ENCODE measurements at regions not wholly inside any gene's neighbourhood (a gene's known extent, or its start where the extent isn't known, plus 50 kb on each side); places are given as distances from the start of the nearest gene placed in this dataset.
"Not testable (repeated sequence)": the region's sequence is repeated elsewhere in the genome, so short reads cannot be mapped to it uniquely, and the experiment has no call there.

DNA sequence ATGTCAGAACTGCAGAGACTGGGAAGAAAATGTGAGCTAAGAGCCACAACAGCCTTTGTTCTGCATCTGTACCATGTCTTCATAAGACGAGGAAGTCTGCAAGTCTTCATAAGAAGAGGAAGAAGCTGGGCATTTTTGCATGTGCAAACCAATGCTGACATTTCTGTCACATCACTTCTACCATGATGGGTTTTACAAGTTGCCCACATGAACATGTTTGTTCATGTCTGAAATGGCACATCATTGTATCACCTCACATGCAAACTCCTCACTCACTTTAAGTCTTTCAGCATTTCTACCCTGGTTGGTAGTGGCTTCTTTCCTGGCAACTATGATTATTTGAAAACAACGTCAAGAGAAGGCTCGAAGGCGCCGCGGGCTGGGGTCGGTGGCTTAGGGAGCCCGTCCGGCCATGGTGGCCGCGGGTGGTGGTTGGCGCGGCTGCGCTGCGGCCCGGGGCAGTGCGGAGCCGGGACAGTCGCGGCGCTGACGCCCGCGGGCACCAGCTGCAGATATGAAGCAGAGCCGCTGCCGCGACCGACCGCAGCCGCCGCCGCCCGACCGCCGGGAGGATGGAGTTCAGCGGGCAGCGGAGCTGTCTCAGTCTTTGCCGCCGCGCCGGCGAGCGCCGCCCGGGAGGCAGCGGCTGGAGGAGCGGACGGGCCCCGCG, 433.1 kb upstream of the WWC1 start:
- H3K4me1 ChIP-seq (ENCODE audit: insufficient read depth, low read length); intact Hi-C loops (cut with micrococcal nuclease); H3K27me3 Mint-ChIP-seq; POLR2A ChIA-PET (ENCODE audit: partially characterized antibody); H3K4me1 Mint-ChIP-seq; H3K27ac Mint-ChIP-seq; CTCF ChIA-PET (ENCODE audit: partially characterized antibody); H3K36me3 ChIP-seq (ENCODE audit: insufficient read depth, low read length); H3K9me3 ChIP-seq (ENCODE audit: control insufficient read depth in 1 of 2, low read length in 2 of 2); H3K27ac ChIP-seq (ENCODE audit: low read depth, low read length); H3K4me3 Mint-ChIP-seq; H3K36me3 Mint-ChIP-seq; H3K27me3 ChIP-seq (ENCODE audit: insufficient read depth, low read length); H3K4me3 ChIP-seq (ENCODE audit: low read length in 2 of 2); DNase-seq; H3K9me3 Mint-ChIP-seq: not testable (repeated sequence)

DNA sequence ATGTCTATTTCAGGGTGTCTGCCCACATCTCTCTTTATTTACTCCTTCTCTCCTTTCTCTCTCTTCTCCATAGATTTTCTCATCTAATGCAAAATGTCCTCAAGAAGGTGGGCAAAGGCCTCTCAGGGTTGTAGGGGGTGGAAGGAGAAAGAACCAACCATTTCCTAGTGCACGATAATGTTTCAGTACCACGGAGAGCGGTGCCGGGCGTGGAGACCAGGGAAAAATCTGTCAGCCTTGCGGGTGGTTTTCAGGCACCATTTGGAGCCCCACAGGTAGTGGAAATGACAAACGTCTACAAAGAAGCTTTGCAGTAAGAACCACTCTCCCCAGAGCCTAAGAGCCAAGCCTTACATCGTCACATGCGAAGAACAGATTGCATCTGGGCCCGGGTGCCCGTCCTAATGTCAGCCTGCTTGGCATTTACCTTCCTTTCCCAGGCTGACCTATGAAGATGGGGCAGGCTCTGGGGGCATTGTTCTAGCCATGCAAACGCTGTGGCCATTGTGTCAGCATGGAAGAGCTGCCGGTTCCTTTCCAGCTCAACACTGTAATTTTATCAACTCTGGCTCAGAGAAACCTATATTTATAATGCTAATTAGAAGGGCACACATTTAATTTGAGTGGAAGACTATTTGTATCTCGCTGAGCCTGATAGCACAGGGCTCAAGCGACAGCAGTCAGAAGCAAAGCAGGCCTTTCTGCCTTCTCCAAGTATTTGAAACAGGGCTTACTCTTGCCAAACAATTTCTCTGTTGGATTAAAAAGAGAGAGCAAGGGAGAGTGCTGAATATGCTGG, 430.1 kb upstream of the WWC1 start:
- H3K36me3 Mint-ChIP-seq: no peaks in the 10 kb centered on the region
- H3K9me3 ChIP-seq (ENCODE audit: control insufficient read depth in 1 of 2, low read length in 2 of 2): no peaks in the 10 kb centered on the region
- no peaks in the 10 kb centered on the region for H3K27me3 Mint-ChIP-seq
- intact Hi-C loops (cut with micrococcal nuclease): no loop called here
- no peak overlapping the region for H3K4me3 ChIP-seq (ENCODE audit: low read length in 2 of 2)
- H3K27me3 ChIP-seq (ENCODE audit: insufficient read depth, low read length): no peaks in the 10 kb centered on the region
- no peaks in the 10 kb centered on the region for H3K4me1 ChIP-seq (ENCODE audit: insufficient read depth, low read length)
- DNase-seq: no peak
- no peak overlapping the region for H3K27ac Mint-ChIP-seq
- H3K36me3 ChIP-seq (ENCODE audit: insufficient read depth, low read length): no peaks in the 10 kb centered on the region
- no peak overlapping the region for H3K4me3 Mint-ChIP-seq
- peaks cover 0 to 5% (median 2%) of the 10 kb centered on the region in 8 donors for H3K9me3 Mint-ChIP-seq
- ChIA-PET CTCF (ENCODE audit: partially characterized antibody) (no interaction called here), POLR2A (ENCODE audit: partially characterized antibody) (no interaction called here)
- H3K27ac ChIP-seq (ENCODE audit: low read depth, low read length): no peak overlapping the region
- H3K4me1 Mint-ChIP-seq: no peaks in the 10 kb centered on the region

DNA sequence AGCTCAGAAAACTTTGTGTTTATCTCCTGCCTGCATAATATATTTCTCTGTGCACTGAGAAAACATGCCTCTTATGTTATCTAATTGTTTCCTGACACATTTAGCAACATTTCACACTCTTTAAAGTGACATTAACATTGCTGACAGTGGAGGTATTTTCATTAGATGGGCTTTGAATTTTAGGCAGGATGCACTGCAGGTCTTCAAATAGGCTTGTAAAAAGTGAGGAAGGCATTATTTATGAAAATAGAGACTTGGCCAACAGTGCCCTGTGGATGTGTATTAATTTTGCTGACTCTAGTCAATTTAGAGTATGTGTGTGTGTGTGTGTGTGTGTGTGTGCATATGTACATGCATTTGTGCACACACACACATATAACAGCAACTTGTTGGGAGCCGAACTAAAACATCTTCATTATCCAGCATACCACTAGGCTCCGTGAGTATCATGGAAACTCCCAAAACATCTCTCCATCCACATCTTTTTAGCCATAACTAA, 429.5 kb upstream of the WWC1 start:
- ChIA-PET POLR2A (ENCODE audit: partially characterized antibody) (no interaction called here), CTCF (ENCODE audit: partially characterized antibody) (no interaction called here)
- no peaks in the 10 kb centered on the region for H3K4me1 Mint-ChIP-seq
- Histone ChIP-seq H3K27me3 (ENCODE audit: insufficient read depth, low read length) (no peaks in the 10 kb centered on the region), H3K4me3 (ENCODE audit: low read length in 2 of 2) (no peak overlapping the region), H3K9me3 (ENCODE audit: control insufficient read depth in 1 of 2, low read length in 2 of 2) (no peaks in the 10 kb centered on the region), H3K36me3 (ENCODE audit: insufficient read depth, low read length) (no peaks in the 10 kb centered on the region), H3K27ac (ENCODE audit: low read depth, low read length) (no peak overlapping the region), H3K4me1 (ENCODE audit: insufficient read depth, low read length) (no peaks in the 10 kb centered on the region)
- H3K27me3 Mint-ChIP-seq: no peaks in the 10 kb centered on the region
- no peak overlapping the region for H3K4me3 Mint-ChIP-seq
- H3K9me3 Mint-ChIP-seq: peaks cover 0 to 7% (median 3%) of the 10 kb centered on the region in 8 donors
- H3K36me3 Mint-ChIP-seq: no peaks in the 10 kb centered on the region
- intact Hi-C loops (cut with micrococcal nuclease): no loop called here
- DNase-seq: no peak
- H3K27ac Mint-ChIP-seq: no peak overlapping the region

DNA sequence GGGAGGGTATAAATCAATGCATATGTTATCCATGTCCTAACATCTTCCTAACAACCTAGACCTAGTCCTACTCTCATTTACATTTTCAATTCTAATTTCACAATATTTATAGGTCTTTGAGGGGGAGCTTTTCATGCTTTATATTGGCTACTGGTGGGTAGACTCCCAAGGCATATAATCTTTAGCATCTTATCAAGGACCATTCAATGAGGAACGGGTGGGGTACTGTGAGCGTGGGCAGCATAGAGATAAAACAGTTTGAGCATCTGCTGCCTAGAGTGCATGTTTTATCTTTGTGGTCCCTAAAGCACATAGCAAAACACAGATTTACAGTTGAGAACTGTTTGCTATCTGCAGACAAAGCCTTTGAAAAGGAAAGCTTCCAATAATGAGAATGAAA, 427.6 kb upstream of the WWC1 start:
- no peaks in the 10 kb centered on the region for H3K36me3 ChIP-seq (ENCODE audit: insufficient read depth, low read length)
- intact Hi-C loops (cut with micrococcal nuclease): no loop called here
- no peak overlapping the region for H3K4me3 ChIP-seq (ENCODE audit: low read length in 2 of 2)
- Mint-ChIP-seq H3K4me1 (no peaks in the 10 kb centered on the region), H3K9me3 (peaks cover 0 to 7% (median 2%) of the 10 kb centered on the region in 8 donors), H3K4me3 (no peak overlapping the region), H3K27me3 (no peaks in the 10 kb centered on the region), H3K36me3 (no peaks in the 10 kb centered on the region), H3K27ac (no peak overlapping the region)
- DNase-seq: no peak
- H3K27me3 ChIP-seq (ENCODE audit: insufficient read depth, low read length): no peaks in the 10 kb centered on the region
- no peak overlapping the region for H3K27ac ChIP-seq (ENCODE audit: low read depth, low read length)
- H3K4me1 ChIP-seq (ENCODE audit: insufficient read depth, low read length): no peaks in the 10 kb centered on the region
- ChIA-PET CTCF (ENCODE audit: partially characterized antibody) (no interaction called here), POLR2A (ENCODE audit: partially characterized antibody) (no interaction called here)
- H3K9me3 ChIP-seq (ENCODE audit: control insufficient read depth in 1 of 2, low read length in 2 of 2): no peaks in the 10 kb centered on the region

DNA sequence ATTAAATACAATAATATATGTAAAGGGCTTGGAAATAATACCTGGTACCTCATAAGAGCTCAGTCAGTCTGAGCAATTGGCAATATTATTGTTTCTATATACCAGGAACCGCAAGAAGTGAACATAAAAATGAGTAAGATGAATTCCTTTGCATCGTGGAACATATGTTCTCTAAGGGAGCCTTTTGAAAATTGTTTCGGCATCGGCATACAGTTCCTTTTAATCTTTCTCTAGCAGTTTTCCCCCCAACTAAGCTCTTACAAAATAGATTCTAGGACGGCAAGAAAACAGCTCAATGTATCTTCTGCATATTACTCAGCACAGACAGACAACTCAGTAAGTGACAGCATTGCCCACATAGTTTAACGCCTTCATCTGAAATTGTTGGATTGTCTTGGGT, 426.6 kb upstream of the WWC1 start:
- H3K27me3 ChIP-seq (ENCODE audit: insufficient read depth, low read length): no peaks in the 10 kb centered on the region
- H3K9me3 Mint-ChIP-seq: peaks cover 0 to 7% (median 2%) of the 10 kb centered on the region in 8 donors
- H3K4me1 ChIP-seq (ENCODE audit: insufficient read depth, low read length): no peaks in the 10 kb centered on the region
- no peaks in the 10 kb centered on the region for H3K36me3 ChIP-seq (ENCODE audit: insufficient read depth, low read length)
- no peaks in the 10 kb centered on the region for H3K36me3 Mint-ChIP-seq
- intact Hi-C loops (cut with micrococcal nuclease): no loop called here
- H3K4me1 Mint-ChIP-seq: no peaks in the 10 kb centered on the region
- no peak overlapping the region for H3K27ac Mint-ChIP-seq
- ChIA-PET CTCF (ENCODE audit: partially characterized antibody) (no interaction called here), POLR2A (ENCODE audit: partially characterized antibody) (no interaction called here)
- H3K27ac ChIP-seq (ENCODE audit: low read depth, low read length): no peak overlapping the region
- no peak overlapping the region for H3K4me3 Mint-ChIP-seq
- no peak overlapping the region for H3K4me3 ChIP-seq (ENCODE audit: low read length in 2 of 2)
- H3K27me3 Mint-ChIP-seq: no peaks in the 10 kb centered on the region
- DNase-seq: no peak
- H3K9me3 ChIP-seq (ENCODE audit: control insufficient read depth in 1 of 2, low read length in 2 of 2): no peaks in the 10 kb centered on the region

DNA sequence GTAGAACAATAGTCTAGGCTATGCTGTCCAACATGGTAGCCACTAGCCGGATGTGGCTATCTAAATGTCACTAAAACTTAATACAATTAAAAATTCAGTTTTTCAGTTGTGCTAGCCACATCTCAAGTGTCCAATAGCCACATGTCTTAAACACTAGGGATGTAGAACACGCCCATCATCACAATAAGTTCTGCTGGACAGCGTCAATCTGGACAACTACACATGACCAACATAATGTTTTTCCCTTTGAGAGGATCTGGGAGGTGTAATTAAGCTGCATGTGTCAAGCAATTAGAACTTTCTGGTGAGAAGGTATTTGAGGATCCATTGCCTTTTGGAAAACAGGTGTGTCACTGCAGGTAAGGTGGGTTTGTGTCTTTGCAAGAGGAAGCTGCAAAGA, 424.6 kb upstream of the WWC1 start:
- no peak overlapping the region for H3K27ac ChIP-seq (ENCODE audit: low read depth, low read length)
- CTCF ChIA-PET (ENCODE audit: partially characterized antibody): no interaction called here
- H3K27me3 Mint-ChIP-seq: no peaks in the 10 kb centered on the region
- no peaks in the 10 kb centered on the region for H3K36me3 Mint-ChIP-seq
- no peak overlapping the region for H3K4me3 ChIP-seq (ENCODE audit: low read length in 2 of 2)
- no peak overlapping the region for H3K27ac Mint-ChIP-seq
- H3K9me3 Mint-ChIP-seq: peaks cover 0 to 7% (median 2%) of the 10 kb centered on the region in 8 donors
- no peak overlapping the region for H3K4me3 Mint-ChIP-seq
- POLR2A ChIA-PET (ENCODE audit: partially characterized antibody): no interaction called here
- no peaks in the 10 kb centered on the region for H3K4me1 Mint-ChIP-seq
- intact Hi-C loops (cut with micrococcal nuclease): no loop called here
- no peaks in the 10 kb centered on the region for H3K27me3 ChIP-seq (ENCODE audit: insufficient read depth, low read length)
- H3K9me3 ChIP-seq (ENCODE audit: control insufficient read depth in 1 of 2, low read length in 2 of 2): no peaks in the 10 kb centered on the region
- no peaks in the 10 kb centered on the region for H3K36me3 ChIP-seq (ENCODE audit: insufficient read depth, low read length)
- DNase-seq: no peak
- no peaks in the 10 kb centered on the region for H3K4me1 ChIP-seq (ENCODE audit: insufficient read depth, low read length)

DNA sequence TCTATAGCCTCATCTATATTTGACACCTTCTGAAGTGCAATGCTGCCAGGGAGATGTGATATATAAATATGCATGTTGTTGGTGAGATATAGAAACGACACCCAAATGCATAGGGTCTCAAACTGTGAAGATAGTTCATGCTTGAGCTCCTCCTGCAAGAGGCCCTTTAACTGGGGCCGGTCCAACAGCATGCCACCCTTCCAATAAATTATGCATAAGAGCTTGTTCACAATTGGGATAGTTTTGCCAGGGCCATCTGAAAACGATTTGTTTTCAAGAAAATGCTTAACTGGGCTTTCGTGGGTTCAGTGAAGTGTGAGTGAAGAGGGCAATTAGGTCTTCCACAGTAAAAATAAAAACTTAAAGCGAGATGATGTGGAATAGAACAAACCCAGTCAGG, 424.2 kb upstream of the WWC1 start:
- H3K27ac Mint-ChIP-seq: no peak overlapping the region
- H3K4me1 Mint-ChIP-seq: no peaks in the 10 kb centered on the region
- Histone ChIP-seq H3K4me1 (ENCODE audit: insufficient read depth, low read length) (no peaks in the 10 kb centered on the region), H3K36me3 (ENCODE audit: insufficient read depth, low read length) (no peaks in the 10 kb centered on the region), H3K4me3 (ENCODE audit: low read length in 2 of 2) (no peak overlapping the region), H3K9me3 (ENCODE audit: control insufficient read depth in 1 of 2, low read length in 2 of 2) (no peaks in the 10 kb centered on the region), H3K27ac (ENCODE audit: low read depth, low read length) (no peak overlapping the region), H3K27me3 (ENCODE audit: insufficient read depth, low read length) (no peaks in the 10 kb centered on the region)
- no peaks in the 10 kb centered on the region for H3K36me3 Mint-ChIP-seq
- CTCF ChIA-PET (ENCODE audit: partially characterized antibody): no interaction called here
- intact Hi-C loops (cut with micrococcal nuclease): no loop called here
- peaks cover 0 to 7% (median 2%) of the 10 kb centered on the region in 8 donors for H3K9me3 Mint-ChIP-seq
- H3K27me3 Mint-ChIP-seq: no peaks in the 10 kb centered on the region
- H3K4me3 Mint-ChIP-seq: no peak overlapping the region
- no peak for DNase-seq
- POLR2A ChIA-PET (ENCODE audit: partially characterized antibody): no interaction called here

All from CD4-positive, alpha-beta memory T cell (primary cell).